RWPE1 (cell line): ENCODE measurements at regions not wholly inside any gene's neighbourhood (a gene's known extent, or its start where the extent isn't known, plus 50 kb on each side); places are given as distances from the start of the nearest gene placed in this dataset.
"Not testable (repeated sequence)": the region's sequence is repeated elsewhere in the genome, so short reads cannot be mapped to it uniquely, and the experiment has no call there.

Source experiments
- CTCF ChIA-PET: fragments of 350-600 bp; sonication (Branson Sonifier 250); formaldehyde crosslinking; extraction: SDS; loops from one replicate; lab custom pipeline; 2021; lab: Yijun Ruan, JAX
- POLR2A ChIA-PET: fragments of 400-600 bp; formaldehyde crosslinking; extraction: SDS; loops from one replicate; lab custom pipeline; 2020; ENCODE audit warnings: antibody characterized with exemption; ENCODE audit not compliant: low non-redundant PET; lab: Yijun Ruan, JAX
- DNase-seq: peaks from one replicate; pipeline ENCODE4 v3.0.0; 2012; ENCODE audit warnings: low spot score
- H3K27ac ChIP-seq: fragments of 450-650 bp; 2 replicates; pipeline ENCODE4 v1.5.1; 2017
- CTCF ChIP-seq: fragments of 450-650 bp; conservative IDR thresholded peaks from 2 replicates; pipeline ENCODE4 v1.5.1; 2017; ENCODE audit warnings: low read depth, mild to moderate bottlenecking

GRCh38 chr7:142657376-142657775 is 91.9 kb upstream of the PRSS1 start:
- POLR2A ChIA-PET, result no interaction called here
- no peak for TF ChIP-seq CTCF

GRCh38 chr7:142654398-142654797 is 94.9 kb upstream of the PRSS1 start:
- ChIA-PET POLR2A (no interaction called here), CTCF (interaction anchor here (0.7 kb wide), 1 partner anchor 42 kb away, joined by 9 read pairs; no protein-coding TSS in a partner anchor)
- DNase-seq, result no peak
- TF ChIP-seq CTCF, result no peak
- H3K27ac ChIP-seq, result no peak overlapping the region

More at GRCh38 chr7:142657376-142657775, 91.9 kb upstream of the PRSS1 start:
- CTCF ChIA-PET, result no interaction called here
- no peak overlapping the region for H3K27ac ChIP-seq
- DNase-seq, result no peak

GRCh38 chr7:142647749-142648148 is 101.5 kb upstream of the PRSS1 start:
- ChIA-PET CTCF (no interaction called here), POLR2A (no interaction called here)
- DNase-seq, result no peak
- no peak for TF ChIP-seq CTCF
- H3K27ac ChIP-seq, result no peak overlapping the region

GRCh38 chr7:142646386-142647140 is 102.7 kb upstream of the PRSS1 start:
- H3K27ac ChIP-seq, result no peak overlapping the region
- TF ChIP-seq CTCF, result no peak
- DNase-seq, result no peak
- ChIA-PET POLR2A (no interaction called here), CTCF (interaction anchor here (0.7 kb wide), 1 partner anchor 160 kb away, joined by 3 read pairs; no protein-coding TSS in a partner anchor)

- ChIA-PET POLR2A (no interaction called here), CTCF (no interaction called here)
- no peak for DNase-seq
- no peak overlapping the region for H3K27ac ChIP-seq
- TF ChIP-seq CTCF, result no peak
Observed at GRCh38 chr7:142645777-142646176, 103.5 kb upstream of the PRSS1 start.

GRCh38 chr7:142642316-142642715 is 107.0 kb upstream of the PRSS1 start:
- H3K27ac ChIP-seq, result no peak overlapping the region
- DNase-seq, result no peak
- ChIA-PET POLR2A (no interaction called here), CTCF (no interaction called here)
- no peak for TF ChIP-seq CTCF

- DNase-seq, H3K27ac ChIP-seq, CTCF ChIA-PET, POLR2A ChIA-PET: not testable (repeated sequence)
Observed at GRCh38 chr7:142641252-142641651, 108.0 kb upstream of the PRSS1 start.
